GM10266 (cell line): ENCODE measurements at regions not wholly inside any gene's neighbourhood (a gene's known extent, or its start where the extent isn't known, plus 50 kb on each side); places are given as distances from the start of the nearest gene placed in this dataset.

Source experiments
- DNase-seq: peaks from one replicate; pipeline ENCODE4 v3.0.0; 2012; ENCODE audit errors: extremely low spot score
- TF ChIP-seq, protein P1 (sequence below): IDR thresholded peaks from 2 replicates; pipeline ENCODE4 v1.5.1; 2012; ENCODE audit warnings: mild to moderate bottlenecking, low read depth; ENCODE audit not compliant: control insufficient read depth, insufficient read depth; ENCODE audit errors: missing control alignments

DNA sequence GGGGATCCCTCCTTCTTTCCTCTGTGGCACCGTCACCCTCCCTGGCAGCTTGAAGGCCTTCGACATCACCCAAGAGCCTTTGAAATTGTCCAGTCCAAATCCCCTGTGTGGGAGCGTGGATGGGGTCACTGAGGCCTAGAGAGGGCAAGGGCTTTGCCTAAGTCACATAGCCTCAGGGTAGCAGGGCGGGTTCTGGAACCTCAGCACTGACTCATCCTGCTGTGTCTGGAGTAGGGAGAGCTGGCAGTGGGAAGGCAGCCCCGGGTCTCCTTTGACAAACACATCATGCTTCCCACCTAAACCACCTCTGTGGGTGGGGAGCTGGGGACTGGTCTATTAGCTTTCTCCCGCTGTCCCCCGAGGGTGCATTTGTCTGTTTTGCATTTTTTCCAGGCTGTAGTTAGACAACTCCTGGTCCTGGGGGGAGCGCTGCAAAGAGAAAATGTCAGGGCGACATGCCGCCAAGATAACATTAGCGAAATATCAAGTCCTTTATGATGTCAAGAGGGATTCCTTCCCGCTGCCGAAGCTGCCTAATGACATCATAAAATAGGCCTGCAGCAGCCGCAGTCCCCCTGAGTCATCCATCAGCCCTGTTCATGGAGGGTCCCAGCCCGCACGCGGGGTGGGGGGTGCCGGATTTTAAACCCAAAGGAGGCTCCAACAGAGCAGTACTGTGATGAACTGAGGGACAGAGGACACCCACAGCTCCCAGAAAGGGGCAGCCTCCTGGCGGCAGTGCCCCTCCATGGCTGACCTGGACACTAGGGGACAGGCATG lies 77.0 kb upstream of the POU3F1 start:
- DNase-seq: no peak
- TF ChIP-seq, protein P1, sequence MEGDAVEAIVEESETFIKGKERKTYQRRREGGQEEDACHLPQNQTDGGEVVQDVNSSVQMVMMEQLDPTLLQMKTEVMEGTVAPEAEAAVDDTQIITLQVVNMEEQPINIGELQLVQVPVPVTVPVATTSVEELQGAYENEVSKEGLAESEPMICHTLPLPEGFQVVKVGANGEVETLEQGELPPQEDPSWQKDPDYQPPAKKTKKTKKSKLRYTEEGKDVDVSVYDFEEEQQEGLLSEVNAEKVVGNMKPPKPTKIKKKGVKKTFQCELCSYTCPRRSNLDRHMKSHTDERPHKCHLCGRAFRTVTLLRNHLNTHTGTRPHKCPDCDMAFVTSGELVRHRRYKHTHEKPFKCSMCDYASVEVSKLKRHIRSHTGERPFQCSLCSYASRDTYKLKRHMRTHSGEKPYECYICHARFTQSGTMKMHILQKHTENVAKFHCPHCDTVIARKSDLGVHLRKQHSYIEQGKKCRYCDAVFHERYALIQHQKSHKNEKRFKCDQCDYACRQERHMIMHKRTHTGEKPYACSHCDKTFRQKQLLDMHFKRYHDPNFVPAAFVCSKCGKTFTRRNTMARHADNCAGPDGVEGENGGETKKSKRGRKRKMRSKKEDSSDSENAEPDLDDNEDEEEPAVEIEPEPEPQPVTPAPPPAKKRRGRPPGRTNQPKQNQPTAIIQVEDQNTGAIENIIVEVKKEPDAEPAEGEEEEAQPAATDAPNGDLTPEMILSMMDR: no peak

DNA sequence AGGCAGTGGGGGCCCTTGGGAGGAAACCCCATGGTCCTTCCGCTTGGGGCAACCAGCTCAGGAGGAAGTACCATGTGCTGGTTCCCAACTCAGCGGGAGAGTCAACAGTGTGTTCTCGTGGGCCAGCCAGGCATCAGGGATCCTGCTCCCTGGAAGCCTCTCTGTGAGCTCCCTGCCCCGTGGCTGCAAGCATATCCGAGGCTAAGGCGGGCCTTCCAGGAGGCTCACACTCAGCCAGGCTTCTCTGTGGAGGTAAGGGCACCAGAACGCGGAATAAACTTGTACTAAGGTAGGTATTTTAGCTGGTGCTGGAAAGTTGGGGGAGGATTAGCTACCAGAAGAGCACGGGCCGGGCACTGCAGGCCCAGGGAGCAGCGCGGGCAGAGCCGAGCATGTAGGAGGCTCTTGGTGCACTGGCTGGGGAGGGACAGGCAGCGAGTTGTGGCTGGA lies 74.7 kb upstream of the POU3F1 start:
- DNase-seq: no peak
- TF ChIP-seq, protein P1: no peak

DNA sequence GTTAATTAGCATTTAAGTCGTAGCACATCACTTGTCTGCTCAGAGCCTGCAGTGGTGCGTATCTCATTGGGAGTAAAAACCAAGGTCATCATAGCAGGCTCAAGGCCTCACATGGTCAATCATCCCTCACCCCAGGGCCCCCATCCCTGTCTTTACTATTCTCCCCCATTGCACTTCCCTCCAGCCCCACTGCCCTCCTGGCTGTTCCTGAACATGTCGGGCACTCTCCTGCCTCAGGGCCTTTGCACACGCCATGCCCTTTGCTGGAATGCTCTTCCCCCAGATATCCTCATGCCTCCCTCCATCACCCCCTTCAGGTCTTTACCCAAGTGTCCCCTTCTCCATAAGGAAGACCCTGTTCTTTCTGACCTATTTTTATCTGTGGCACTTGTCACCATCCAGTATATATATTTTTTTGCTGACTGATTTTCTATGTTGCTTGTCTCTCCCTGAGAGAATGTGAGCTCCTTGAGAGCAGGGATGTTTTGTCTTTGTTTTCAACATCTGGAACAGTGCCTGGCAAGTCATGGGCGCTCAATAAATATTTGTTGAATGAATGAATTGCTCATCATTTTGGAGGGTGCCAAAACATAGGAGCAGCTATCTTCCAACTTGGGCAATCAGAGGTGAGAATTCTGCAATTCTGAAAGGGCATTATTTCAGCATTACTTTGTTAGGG lies 74.1 kb upstream of the POU3F1 start:
- TF ChIP-seq, protein P1: no peak
- no peak for DNase-seq

DNA sequence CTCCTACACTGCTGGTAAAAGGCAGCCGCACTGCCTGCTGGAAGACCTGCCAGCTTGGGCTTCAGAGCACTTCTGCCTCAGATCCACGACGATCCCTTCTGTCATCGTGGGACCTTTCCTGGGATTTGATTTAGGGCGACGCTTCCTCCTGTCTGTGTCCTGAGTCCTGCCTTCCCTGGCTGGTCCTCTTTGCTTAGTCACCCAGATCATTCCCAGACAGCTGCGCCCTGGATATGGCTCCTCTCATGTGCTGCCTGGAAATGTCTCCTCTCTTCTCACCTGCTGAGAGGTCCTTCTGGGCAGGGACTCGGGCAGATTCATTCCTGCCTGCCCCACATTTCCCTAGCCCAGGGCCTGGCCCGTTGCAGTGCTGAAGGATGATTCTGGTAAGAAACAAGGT lies 72.4 kb upstream of the POU3F1 start:
- DNase-seq: no peak
- TF ChIP-seq, protein P1: no peak

DNA sequence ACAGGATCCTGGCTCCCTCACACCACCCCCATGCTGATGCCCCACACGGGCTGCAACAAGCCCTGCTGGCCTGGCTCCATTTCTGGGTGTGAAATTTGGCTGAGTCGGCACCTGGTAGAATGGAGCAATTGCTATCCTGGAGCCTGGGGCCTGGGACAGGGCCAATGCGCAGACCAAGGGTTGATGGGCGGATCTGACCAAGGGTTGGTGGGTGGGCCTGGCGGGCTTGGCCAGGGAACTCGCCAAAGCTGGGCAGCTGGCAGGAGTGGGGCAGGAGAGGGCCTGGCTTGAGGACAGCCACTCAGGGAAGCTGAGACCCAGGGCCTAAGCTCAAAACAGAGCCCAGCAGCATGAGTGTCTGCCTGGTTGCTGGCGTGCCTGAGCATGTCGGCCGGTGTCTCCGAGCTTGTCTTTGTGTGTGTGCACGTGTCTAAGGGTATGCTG lies 70.9 kb upstream of the POU3F1 start:
- DNase-seq: no peak
- TF ChIP-seq, protein P1: no peak

DNA sequence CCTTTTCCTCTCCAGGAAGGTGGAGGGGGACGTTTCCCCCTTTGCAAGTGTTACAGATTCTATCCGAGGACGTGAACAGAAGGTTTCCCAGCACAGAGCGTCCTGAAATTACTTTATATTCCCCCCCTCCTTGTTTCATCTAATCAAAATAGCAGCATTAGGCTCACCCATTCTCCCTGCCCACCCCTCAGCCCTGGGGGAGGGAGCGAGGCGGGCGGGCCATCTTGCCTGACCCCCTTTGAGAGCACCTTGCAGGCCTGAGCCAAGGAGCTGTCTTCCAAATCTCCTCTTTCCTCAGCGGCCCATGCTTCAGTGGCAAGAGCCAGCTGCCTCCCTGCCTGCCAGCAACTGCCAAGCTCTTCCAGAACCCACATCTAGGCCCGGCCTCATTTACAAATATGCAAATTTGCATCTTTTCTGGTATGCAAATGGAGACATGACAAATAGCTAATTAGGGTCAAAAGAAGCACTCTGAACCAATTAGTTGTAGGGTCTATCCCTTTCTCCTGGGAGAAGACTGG lies 69.1 kb upstream of the POU3F1 start:
- no peak for DNase-seq
- TF ChIP-seq, protein P1: no peak

DNA sequence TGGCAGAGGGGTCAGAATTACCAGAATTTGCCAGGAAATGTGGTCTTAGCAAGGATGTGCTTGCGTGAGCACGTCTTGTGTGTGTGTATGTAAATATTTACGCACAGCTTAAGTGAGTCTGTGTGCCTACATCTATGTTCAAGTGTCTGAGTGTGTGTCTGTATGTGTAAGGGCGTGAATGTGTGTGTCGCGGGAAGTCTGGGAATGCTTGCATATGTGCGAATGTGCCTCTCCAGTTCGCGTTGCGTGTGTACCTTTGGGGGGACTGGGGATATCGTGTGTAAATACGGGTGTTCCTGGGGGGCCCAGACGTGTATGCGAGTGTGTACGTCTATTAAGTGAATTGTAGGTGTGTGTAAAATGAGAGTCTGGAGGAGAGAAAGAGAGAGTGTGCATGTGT lies 68.6 kb upstream of the POU3F1 start:
- TF ChIP-seq, protein P1: no peak
- DNase-seq: no peak
